Stimulated activated naive CD8-positive, alpha-beta T cell treated with anti-CD3 and anti-CD28 coated beads, Interleukin-15, amount 100 ng/mL, for 72 hours (primary cell): ENCODE measurements at regions not wholly inside any gene's neighbourhood (a gene's known extent, or its start where the extent isn't known, plus 50 kb on each side); places are given as distances from the start of the nearest gene placed in this dataset.

Source experiments
- ATAC-seq: fragments of 150-1000 bp; cut with Tn5 transposase; 2 replicates; pipeline ENCODE4 v1.10.0; 2021; ENCODE audit warnings: mild to moderate bottlenecking, moderate library complexity
- DNase-seq, 2 donors: peaks; one replicate each; pipeline ENCODE4 v3.0.0; 2021 to 2022
- H3K27ac Mint-ChIP-seq, 2 donors: one replicate each; pipeline ENCODE4 v1.8.0; 2022; ENCODE audit warnings: mild to moderate bottlenecking in 2 of 2, mixed read lengths in 2 of 2, moderate library complexity in 2 of 2
- H3K27me3 Mint-ChIP-seq: one replicate; pipeline ENCODE4 v1.8.0; 2022; ENCODE audit warnings: mixed read lengths
- H3K4me1 Mint-ChIP-seq: one replicate; pipeline ENCODE4 v1.8.0; 2022; ENCODE audit warnings: mild to moderate bottlenecking, mixed read lengths
- H3K4me3 Mint-ChIP-seq, 2 donors: one replicate each; pipeline ENCODE4 v1.8.0; 2022; ENCODE audit warnings: mild to moderate bottlenecking in 2 of 2, mixed read lengths in 2 of 2, moderate library complexity in 1 of 2
- H3K9me3 Mint-ChIP-seq, 2 donors: one replicate each; pipeline ENCODE4 v1.8.0; 2022; ENCODE audit warnings: mixed read lengths in 2 of 2

DNA sequence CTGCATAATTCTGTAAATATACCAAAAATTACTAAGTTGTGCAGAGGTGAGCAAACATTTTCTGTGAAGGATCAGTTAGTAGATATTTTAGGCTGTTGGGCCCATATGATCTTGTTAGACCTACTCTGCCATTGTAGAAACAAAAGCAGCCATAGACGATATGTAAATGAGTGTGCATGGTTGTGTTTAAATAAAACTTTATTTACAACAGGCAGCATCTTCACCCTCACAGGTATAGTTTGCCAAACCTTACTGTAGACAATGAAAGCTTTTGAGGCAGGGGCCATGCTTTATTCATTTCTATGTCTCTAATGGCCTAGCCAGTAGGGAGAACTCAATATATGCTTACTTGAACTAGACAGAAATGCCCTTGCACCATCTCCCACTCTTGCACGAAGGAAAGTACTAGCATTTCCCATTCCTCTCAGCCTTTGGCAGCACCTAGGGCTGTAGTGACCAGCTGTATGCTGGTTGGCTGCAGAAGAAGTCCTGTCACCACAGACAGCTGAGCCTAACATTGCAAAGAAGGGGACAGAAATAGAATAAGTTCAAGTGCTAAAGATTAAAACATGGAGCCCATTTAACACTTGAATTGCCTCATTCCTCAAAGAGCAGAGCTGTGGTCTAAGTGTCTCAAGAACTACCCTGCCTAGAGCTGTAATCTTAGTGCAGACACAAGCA lies 305.1 kb upstream of the MGAT5 start:
- no peak overlapping the region for H3K4me3 Mint-ChIP-seq
- H3K9me3 Mint-ChIP-seq: no peaks in the 10 kb centered on the region
- DNase-seq (no peak), ATAC-seq (no peak)
- no peak overlapping the region for H3K27ac Mint-ChIP-seq
- no peaks in the 10 kb centered on the region for H3K4me1 Mint-ChIP-seq
- peaks cover 7% of the 10 kb centered on the region for H3K27me3 Mint-ChIP-seq

DNA sequence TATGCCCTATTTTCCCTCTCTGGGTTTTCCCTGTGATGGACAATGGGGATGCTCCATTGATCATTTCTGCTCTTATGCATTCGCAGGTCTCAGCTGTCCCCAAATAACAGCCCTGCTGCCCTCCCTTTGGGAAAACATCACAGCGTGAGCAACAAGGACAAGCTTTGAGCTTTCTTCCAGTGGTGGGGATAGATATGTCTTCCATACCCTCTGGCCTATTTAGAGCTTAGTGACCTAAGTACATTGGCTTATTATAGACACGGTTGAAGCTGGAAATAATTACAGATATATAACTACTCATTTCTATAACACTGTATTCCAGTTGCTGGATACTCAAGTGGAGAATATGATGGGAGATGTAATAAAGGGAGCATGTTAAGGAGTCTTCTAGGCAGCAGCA lies 304.3 kb upstream of the MGAT5 start:
- DNase-seq (no peak), ATAC-seq (no peak)
- Mint-ChIP-seq H3K27me3 (peaks cover 7% of the 10 kb centered on the region), H3K4me1 (no peaks in the 10 kb centered on the region), H3K27ac (no peak overlapping the region), H3K9me3 (no peaks in the 10 kb centered on the region), H3K4me3 (no peak overlapping the region)

DNA sequence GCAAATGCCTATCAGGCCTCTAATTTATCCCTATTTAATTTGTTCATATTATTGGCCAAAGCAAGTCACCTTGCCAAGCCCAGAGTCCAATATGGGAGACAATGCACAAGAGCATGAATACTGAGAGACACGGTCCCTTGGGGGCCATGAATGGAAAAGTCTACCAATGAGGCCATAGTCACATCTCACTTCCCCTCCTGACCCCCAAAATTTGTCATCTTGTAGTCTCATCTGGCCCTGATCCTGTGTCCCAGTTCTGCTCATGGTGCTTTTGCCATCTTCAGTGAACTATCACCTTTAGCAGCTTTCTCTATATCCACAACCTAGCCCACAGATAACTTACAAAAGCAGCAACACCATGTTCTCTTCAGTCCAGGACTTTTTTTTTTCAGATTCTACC lies 302.7 kb upstream of the MGAT5 start:
- H3K4me3 Mint-ChIP-seq: no peak overlapping the region
- no peak overlapping the region for H3K27ac Mint-ChIP-seq
- peaks cover 4% of the 10 kb centered on the region for H3K27me3 Mint-ChIP-seq
- DNase-seq (no peak), ATAC-seq (no peak)
- H3K9me3 Mint-ChIP-seq: no peaks in the 10 kb centered on the region
- no peaks in the 10 kb centered on the region for H3K4me1 Mint-ChIP-seq

DNA sequence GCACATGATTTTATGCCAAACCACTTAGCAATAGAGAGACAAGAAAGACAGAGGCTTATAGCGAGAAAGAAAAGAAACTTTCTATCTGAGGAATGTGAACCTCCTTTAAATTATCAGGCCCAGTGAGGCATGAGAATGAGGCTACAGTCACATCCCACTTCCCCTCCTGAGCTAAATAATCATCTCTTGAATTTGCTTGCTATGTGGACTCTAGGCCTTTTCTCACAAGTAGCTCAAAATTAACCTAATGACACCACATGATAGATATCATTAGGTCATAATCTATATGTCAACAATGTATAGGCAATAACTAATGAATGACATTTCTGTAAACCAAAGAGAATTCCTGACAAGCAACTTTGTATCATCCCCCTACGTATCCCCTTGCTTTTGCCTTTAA lies 301.5 kb upstream of the MGAT5 start:
- DNase-seq (no peak), ATAC-seq (no peak)
- Mint-ChIP-seq H3K4me1 (no peaks in the 10 kb centered on the region), H3K27me3 (peaks cover 16% of the 10 kb centered on the region), H3K4me3 (no peak overlapping the region), H3K9me3 (no peaks in the 10 kb centered on the region), H3K27ac (no peak overlapping the region)

DNA sequence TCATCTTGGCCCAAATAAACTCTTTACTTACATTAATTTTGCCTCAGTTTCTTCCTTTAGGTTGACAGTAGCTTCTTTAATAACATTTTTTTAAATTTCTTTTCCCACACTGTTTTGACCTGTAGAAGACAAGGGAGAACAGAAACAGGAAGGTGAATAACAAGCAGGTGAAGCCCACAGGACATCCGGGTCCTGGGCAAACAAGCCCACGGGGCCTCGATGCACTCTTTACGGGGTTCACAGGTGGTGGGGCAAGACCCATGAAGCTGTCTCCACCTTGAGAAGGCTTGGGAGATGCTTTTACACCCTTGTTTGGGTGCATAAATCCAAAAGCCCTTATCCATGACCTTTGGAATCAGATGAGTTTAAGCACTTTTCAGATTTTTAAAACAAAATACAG lies 301.0 kb upstream of the MGAT5 start:
- DNase-seq (no peak), ATAC-seq (no peak)
- peaks cover 17% of the 10 kb centered on the region for H3K27me3 Mint-ChIP-seq
- H3K4me1 Mint-ChIP-seq: no peaks in the 10 kb centered on the region
- H3K4me3 Mint-ChIP-seq: no peak overlapping the region
- H3K27ac Mint-ChIP-seq: no peak overlapping the region
- H3K9me3 Mint-ChIP-seq: no peaks in the 10 kb centered on the region

DNA sequence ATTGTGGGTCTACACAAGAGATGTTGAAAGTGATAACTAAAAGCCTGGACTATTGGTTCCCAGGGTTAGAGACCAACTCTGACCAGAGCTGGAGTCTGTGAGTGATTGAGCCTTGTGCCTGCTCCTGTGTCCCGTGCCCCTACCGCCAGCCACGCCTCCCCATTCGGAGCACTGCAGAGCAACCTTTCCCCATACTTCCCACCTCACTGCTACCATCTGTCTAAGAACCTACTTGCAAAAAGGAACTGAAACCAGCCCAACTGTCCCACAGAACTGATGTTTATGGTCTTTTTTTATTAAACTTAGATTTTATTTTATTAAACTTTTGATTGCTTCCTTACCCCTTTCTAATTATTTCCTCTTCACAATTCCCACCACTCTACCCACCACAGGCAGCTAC lies 300.3 kb upstream of the MGAT5 start:
- no peaks in the 10 kb centered on the region for H3K9me3 Mint-ChIP-seq
- ATAC-seq (no peak), DNase-seq (no peak)
- H3K4me1 Mint-ChIP-seq: no peaks in the 10 kb centered on the region
- H3K27me3 Mint-ChIP-seq: peaks cover 17% of the 10 kb centered on the region
- H3K27ac Mint-ChIP-seq: no peak overlapping the region
- H3K4me3 Mint-ChIP-seq: no peak overlapping the region

DNA sequence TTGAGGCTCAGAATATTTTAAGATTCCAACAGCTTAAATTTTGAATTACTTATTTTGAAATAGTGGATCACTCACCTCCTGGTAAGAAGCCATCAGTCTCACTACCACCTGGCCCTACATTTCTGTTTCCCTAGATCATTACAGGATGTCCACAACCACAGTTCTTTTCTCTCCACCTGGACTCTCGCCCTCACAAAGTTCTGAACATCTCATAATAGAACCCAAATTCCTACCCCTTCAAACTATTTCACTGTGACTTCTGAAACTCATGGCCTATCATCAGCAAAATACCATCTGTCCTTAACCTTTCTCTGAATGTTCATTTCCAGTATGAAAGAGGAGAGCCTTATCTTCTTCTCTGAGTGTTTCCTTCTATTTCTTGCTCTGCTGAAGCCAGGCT lies 299.2 kb upstream of the MGAT5 start:
- DNase-seq: no peak
- no peak overlapping the region for H3K27ac Mint-ChIP-seq
- H3K9me3 Mint-ChIP-seq: no peaks in the 10 kb centered on the region
- no peak for ATAC-seq
- H3K4me1 Mint-ChIP-seq: no peaks in the 10 kb centered on the region
- no peak overlapping the region for H3K4me3 Mint-ChIP-seq
- peaks cover 17% of the 10 kb centered on the region for H3K27me3 Mint-ChIP-seq

DNA sequence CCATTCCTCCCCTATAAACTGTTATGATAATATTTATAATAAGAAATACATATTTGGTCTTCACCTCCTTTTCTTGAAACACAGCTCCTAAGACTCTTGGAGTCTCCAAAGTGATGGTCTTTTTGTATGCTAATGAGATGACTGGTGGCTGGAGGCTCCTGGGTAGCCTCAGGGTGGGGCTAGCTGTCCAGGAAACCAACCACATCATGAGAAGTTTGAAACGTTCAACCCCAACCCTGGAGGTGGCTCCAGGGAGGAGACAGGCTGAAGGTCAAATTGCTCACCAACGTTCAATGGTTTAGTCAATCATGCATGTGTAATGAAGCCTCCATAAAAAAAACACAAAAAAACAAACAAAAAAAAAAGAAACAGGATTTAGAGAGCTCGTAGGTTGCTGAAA lies 298.7 kb upstream of the MGAT5 start:
- no peaks in the 10 kb centered on the region for H3K4me1 Mint-ChIP-seq
- no peak for DNase-seq
- H3K27ac Mint-ChIP-seq: no peak overlapping the region
- H3K9me3 Mint-ChIP-seq: no peaks in the 10 kb centered on the region
- no peak for ATAC-seq
- no peak overlapping the region for H3K4me3 Mint-ChIP-seq
- peaks cover 17% of the 10 kb centered on the region for H3K27me3 Mint-ChIP-seq

DNA sequence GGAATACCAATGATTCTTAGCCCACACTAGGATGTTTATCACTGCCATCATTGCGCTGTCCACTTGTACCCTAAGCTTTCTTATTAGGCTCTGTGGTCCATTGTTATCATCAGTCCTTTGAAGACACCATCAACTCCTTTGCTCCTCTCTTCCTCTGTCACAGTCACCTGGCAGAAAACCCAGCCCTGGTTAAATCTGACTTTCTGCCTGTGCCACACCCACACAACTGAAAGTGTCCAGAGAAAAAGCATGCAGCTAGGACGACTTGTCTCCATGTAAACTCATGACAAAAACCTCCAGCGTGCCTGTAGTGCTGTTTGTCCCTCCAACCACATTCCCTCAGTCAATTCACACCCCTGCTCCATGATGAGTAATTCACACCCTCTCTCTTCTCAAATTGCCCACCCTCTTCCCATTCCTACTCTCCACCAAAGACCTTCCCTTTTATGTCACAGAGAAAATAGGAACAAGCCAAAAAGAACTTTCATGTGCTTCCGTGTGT lies 297.4 kb upstream of the MGAT5 start:
- no peaks in the 10 kb centered on the region for H3K9me3 Mint-ChIP-seq
- no peak overlapping the region for H3K27ac Mint-ChIP-seq
- DNase-seq: no peak
- H3K4me3 Mint-ChIP-seq: no peak overlapping the region
- no peaks in the 10 kb centered on the region for H3K4me1 Mint-ChIP-seq
- no peak for ATAC-seq
- peaks cover 17% of the 10 kb centered on the region for H3K27me3 Mint-ChIP-seq

DNA sequence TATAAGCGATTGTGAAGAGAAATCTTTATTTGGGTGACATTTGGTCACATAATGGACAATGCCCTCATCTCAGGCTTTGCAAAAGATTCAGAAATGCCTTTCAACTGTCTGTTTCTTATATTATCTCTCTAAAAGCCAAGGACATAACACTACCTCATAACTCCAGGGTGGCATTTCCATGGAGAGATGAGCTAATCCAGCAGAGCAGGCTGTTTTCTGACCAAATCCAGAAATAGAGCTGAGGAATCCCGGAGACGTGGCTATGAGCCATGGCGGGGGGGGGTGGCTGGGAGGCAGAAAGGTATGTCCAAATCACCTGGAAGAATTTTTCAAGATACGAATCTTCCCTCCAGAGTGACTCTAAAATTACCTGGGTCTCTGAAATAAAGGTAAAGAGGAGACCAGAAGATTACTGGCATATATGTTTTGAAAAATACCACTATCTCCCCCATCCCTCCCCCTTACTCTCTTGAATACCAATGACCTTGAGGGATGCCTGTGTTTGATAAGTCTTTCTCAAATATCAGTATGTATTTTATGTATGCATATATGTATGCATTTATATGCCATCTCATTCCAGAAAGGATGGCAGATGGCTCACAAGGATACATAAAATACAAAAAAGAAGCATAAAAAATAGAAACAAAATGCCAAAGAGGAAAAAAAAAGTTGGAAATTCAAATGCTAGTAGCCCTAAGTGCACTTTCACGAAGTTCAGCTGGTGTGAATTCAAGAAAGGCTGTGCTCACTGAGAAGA lies 296.0 kb upstream of the MGAT5 start:
- H3K27me3 Mint-ChIP-seq: peaks cover 26% of the 10 kb centered on the region
- DNase-seq (no peak), ATAC-seq (no peak)
- no peak overlapping the region for H3K27ac Mint-ChIP-seq
- no peak overlapping the region for H3K4me3 Mint-ChIP-seq
- H3K4me1 Mint-ChIP-seq: no peaks in the 10 kb centered on the region
- H3K9me3 Mint-ChIP-seq: no peaks in the 10 kb centered on the region

DNA sequence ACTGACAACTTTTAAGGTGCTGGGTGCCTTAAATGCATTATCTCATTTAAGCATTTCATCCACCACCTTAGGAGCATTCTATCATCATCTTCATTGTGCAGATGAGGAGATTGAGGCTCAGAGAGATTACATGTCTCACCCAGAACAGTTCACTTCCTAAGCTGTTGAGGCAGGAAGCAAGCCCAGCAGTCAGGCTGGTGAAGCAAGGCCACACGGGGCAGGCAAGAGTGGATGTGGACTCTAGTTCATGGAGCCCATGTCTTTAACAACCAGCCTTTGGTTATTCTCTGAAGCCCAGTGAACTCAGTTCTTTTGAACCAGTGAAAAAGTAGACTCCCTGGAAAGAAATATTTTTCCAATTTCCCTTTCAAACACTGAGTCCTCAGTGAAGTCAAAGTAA lies 294.8 kb upstream of the MGAT5 start:
- Mint-ChIP-seq H3K4me1 (no peaks in the 10 kb centered on the region), H3K27me3 (peaks cover 36% of the 10 kb centered on the region), H3K27ac (no peak overlapping the region), H3K4me3 (no peak overlapping the region), H3K9me3 (no peaks in the 10 kb centered on the region)
- DNase-seq: no peak
- ATAC-seq: no peak

DNA sequence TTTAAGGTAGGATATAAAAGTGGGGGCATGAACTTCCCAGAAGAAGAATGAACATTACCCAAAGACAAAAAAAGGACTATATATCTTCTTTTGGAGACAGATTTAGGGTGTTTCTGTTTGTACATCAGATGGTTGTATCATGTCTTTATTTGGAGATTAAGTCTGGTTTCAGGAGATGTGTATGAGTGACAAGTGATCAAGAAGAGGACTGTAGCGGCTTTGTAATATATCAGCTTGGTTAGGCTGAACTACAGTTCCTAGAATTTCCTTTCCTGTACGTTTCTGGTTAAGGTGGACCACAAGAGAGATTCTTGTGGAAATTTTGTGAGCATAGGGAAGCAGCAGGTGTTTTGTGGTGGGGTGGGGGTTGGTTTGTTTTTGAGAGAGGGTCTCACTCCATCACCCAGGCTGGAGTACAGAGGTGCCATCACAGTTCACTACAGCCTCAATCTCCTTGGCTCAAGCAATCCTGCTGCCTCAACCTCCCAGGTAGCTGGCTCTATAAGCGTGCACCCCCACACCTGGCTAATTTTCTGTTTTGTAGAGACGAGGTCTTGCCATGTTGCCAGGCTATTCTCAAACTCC lies 287.1 kb upstream of the MGAT5 start:
- peaks cover 41% of the 10 kb centered on the region for H3K27me3 Mint-ChIP-seq
- peak; percentile 12 for ATAC-seq
- no peak overlapping the region for H3K27ac Mint-ChIP-seq
- no peaks in the 10 kb centered on the region for H3K9me3 Mint-ChIP-seq
- no peak overlapping the region for H3K4me3 Mint-ChIP-seq
- no peak for DNase-seq
- H3K4me1 Mint-ChIP-seq: peaks cover 10% of the 10 kb centered on the region

DNA sequence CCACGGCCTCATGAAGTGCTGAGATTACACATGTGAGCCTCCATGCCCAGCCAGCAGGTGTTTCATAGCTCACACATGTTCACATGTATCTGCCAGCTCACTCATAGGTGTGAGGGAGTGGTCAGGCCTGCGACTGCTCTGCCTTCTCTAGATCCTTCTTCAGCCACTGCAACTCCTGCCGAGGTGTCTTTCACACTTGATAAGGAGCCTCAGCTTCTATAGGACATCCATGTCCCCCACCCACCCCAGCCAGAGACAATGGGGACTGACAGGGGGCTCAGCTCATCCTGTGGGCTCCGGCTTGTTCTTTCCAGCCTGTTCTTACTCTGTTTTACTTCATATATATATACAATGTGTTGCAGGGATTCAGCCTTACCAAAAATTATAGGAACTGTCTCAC lies 286.5 kb upstream of the MGAT5 start:
- Mint-ChIP-seq H3K27me3 (peaks cover 41% of the 10 kb centered on the region), H3K9me3 (no peaks in the 10 kb centered on the region), H3K27ac (no peak overlapping the region), H3K4me3 (no peak overlapping the region), H3K4me1 (peaks cover 10% of the 10 kb centered on the region)
- ATAC-seq (peak; percentile 20), DNase-seq (no peak)

DNA sequence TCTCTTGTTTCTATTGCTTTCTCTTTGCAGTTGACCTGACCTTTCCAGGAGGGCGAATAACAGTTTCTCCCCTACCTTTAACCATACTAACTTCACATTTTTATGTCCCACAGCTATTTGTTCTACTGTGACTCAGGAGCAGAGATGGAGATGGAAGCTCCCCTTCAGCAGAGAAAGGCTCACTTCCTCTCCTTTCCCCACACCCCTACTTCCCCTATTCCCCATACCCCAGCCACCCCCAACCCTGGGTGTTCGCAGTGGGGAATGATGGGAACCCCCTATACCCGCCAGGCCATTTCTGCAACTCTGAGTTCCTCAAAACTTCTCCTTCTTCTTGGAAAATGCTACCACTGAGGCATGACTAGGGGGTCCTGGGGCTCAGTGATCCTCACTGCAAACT lies 285.4 kb upstream of the MGAT5 start:
- ATAC-seq: no peak
- Mint-ChIP-seq H3K4me1 (peaks cover 10% of the 10 kb centered on the region), H3K27me3 (peaks cover 32% of the 10 kb centered on the region), H3K4me3 (no peak overlapping the region), H3K27ac (peak overlapping the region in 1 of 2 donors; percentile 20), H3K9me3 (no peaks in the 10 kb centered on the region)
- no peak for DNase-seq

DNA sequence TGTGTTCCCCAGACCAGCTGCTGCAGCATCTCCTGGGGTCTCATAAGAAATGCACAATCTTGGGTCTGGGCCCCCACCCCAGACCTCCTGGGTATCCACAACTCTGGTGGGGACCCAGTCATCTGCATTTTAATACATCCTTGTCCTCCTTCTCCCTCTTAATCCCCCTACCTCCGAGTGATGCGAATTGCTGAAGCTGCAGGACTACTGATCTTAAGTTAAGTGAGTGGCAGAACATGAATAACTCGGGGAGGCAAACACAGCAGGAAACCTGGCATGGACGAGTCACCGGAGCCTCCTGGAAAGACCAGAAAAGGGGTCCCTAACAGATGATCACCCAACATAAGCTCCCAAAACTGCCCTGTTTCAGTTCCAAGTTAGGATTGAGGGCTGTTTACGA lies 283.2 kb upstream of the MGAT5 start:
- Mint-ChIP-seq H3K4me1 (peaks cover 14% of the 10 kb centered on the region), H3K4me3 (no peak overlapping the region), H3K27ac (no peak overlapping the region), H3K9me3 (no peaks in the 10 kb centered on the region), H3K27me3 (peaks cover 24% of the 10 kb centered on the region)
- ATAC-seq (no peak), DNase-seq (no peak)

DNA sequence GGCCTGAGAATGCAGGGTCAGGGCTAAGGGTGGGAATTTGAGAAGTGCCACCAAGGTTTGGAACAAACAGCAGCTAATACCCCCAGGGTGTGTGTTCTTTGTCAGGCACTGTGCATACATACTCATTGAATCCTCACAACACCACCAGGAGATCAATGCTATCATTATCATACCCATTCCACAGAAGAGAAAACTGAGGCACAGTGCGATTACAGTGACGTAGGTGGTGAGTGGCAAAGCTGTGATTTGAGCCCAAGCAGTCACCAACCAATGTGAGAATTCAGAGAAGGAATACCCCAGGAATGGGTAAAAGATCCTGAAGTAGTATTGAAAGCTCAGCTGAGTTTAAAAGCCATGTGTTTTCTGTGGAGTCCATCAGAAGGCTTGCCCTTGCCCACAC lies 281.6 kb upstream of the MGAT5 start:
- no peak overlapping the region for H3K27ac Mint-ChIP-seq
- H3K27me3 Mint-ChIP-seq: peaks cover 24% of the 10 kb centered on the region
- H3K4me1 Mint-ChIP-seq: peaks cover 8% of the 10 kb centered on the region
- no peaks in the 10 kb centered on the region for H3K9me3 Mint-ChIP-seq
- no peak overlapping the region for H3K4me3 Mint-ChIP-seq
- ATAC-seq: no peak
- no peak for DNase-seq
